Prostate gland (tissue), 2 donors: ENCODE measurements at regions not wholly inside any gene's neighbourhood (a gene's known extent, or its start where the extent isn't known, plus 50 kb on each side); places are given as distances from the start of the nearest gene placed in this dataset.

Source experiments
- POLR2A ChIP-seq: fragments of 450-650 bp; IDR thresholded peaks from one replicate; pipeline ENCODE4 v1.6.1; 2016; ENCODE audit warnings: antibody characterized with exemption, mild to moderate bottlenecking
- TF ChIP-seq, protein P1 (sequence below), 4 experiments: fragments of 200-600 bp in 2 of 4; fragments of 450-650 bp in 2 of 4; sonication (generic) in 2 of 4; IDR thresholded peaks; 1 replicate in 3 of 4; 2 replicates in 1 of 4; pipeline ENCODE4 v1.5.1; 2016 to 2019; ENCODE audit warnings: antibody characterized with exemption in 4 of 4, mild to moderate bottlenecking in 2 of 4, moderate library complexity in 2 of 4

DNA sequence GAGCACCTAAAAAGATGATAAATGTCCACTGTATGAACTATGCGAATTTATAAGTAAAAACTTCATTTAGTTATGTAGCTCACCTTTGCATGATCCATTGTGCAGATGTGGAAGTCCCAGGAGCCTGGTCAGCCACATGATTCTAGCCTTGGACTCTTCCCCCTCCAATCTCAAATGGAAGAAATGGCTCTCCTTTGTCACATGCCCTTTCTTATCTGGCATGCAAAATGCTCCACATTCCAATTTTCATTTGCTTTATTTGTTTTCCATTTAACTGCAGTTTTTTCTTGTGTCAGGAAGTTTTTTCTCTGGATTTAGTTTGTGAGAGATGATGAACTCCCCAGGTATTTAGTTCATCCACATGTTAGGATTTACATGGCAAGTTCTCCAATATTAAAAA lies 73.8 kb downstream of the DYRK2 start:
- TF ChIP-seq, protein P1, sequence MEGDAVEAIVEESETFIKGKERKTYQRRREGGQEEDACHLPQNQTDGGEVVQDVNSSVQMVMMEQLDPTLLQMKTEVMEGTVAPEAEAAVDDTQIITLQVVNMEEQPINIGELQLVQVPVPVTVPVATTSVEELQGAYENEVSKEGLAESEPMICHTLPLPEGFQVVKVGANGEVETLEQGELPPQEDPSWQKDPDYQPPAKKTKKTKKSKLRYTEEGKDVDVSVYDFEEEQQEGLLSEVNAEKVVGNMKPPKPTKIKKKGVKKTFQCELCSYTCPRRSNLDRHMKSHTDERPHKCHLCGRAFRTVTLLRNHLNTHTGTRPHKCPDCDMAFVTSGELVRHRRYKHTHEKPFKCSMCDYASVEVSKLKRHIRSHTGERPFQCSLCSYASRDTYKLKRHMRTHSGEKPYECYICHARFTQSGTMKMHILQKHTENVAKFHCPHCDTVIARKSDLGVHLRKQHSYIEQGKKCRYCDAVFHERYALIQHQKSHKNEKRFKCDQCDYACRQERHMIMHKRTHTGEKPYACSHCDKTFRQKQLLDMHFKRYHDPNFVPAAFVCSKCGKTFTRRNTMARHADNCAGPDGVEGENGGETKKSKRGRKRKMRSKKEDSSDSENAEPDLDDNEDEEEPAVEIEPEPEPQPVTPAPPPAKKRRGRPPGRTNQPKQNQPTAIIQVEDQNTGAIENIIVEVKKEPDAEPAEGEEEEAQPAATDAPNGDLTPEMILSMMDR (IDR thresholded peaks at IDR 0.05) = no peak
- TF ChIP-seq POLR2A = no peak
